ENCODE measurements at regions not wholly inside any gene's neighbourhood (a gene's known extent, or its start where the extent isn't known, plus 50 kb on each side); places are given as distances from the start of the nearest gene placed in this dataset.

DNA sequence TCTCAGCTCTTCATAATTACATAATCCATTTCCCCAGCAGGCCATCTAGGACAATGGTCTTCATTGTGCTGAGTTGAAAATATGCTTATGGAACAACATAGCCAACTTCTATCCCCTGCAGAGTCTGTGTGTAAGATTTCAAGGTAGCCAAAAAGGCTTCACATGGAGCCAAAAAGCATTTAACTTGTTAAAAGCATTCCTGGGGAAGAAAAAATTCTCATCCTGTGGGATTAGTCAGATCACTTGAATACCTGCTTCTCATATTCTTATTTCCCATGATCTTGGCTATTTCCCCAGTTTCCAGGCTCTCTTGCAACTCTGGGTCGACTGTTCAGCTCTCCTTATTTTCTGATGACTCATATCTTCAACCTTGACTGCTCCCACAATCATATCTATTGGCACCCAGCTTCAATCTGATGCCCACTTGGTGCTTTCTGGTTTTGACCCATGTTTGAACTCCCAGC is 178.9 kb downstream of the KLHL28 start:
- Histone ChIP-seq H3K9me3 (replicated peaks; ENCODE audit: control insufficient read depth, insufficient read depth, low read depth, low read length) (no peaks in the 10 kb centered on the region), H3K27ac (ENCODE audit: extremely low read depth, low read depth, low read length) (no peak overlapping the region), H3K79me2 (ENCODE audit: control insufficient read depth, insufficient read depth, low read length) (no peaks in the 10 kb centered on the region), H3K9ac (ENCODE audit: insufficient read depth in 1 of 2, low read depth in 2 of 2, low read length in 2 of 2) (no peak overlapping the region), H3K27me3 (ENCODE audit: control insufficient read depth in 2 of 2, insufficient read depth in 2 of 2, low read length in 2 of 2) (no peaks in the 10 kb centered on the region), H3K4me1 (replicated peaks in 1 of 2; ENCODE audit: control insufficient read depth in 2 of 2, insufficient read depth in 2 of 2, low read length in 2 of 2) (no peaks in the 10 kb centered on the region), H3K36me3 (ENCODE audit: control insufficient read depth, insufficient read depth, low read length) (no peaks in the 10 kb centered on the region), H3K4me3 (no peak overlapping the region), H3K4me2 (ENCODE audit: insufficient read depth, low read length) (no peak overlapping the region), H2AFZ (ENCODE audit: low read depth, low read length) (no peak overlapping the region), H4K20me1 (replicated peaks; ENCODE audit: control insufficient read depth, insufficient read depth, low read length) (no peaks in the 10 kb centered on the region), H3K9me1 (ENCODE audit: control insufficient read depth, insufficient read depth, low read length) (no peaks in the 10 kb centered on the region)
- POLR2A ChIA-PET: no interaction called here
- ATAC-seq (no peak), DNase-seq (ENCODE audit: extremely low read depth in 1 of 4, low spot score in 3 of 4) (no peak), FAIRE-seq (no peak)
- 0% methylated on average over 1 of the region's 1 CpG for WGBS (ENCODE audit: insufficient coverage, low coverage, missing lambda C conversion rate)
- BruUV-seq (replicated peaks): no TSS peak
- intact Hi-C loops (cut with micrococcal nuclease): no loop called here
- in situ Hi-C loops (cut with MboI): no loop called here
- CTCF ChIA-PET (ENCODE audit: low intra/inter-chr PET ratio): no interaction called here
- TF ChIP-seq NFATC3 (IDR thresholded peaks at IDR 0.05) (no peak), SMAD1 (IDR thresholded peaks at IDR 0.05; ENCODE audit: low read depth, low read length, partially characterized antibody) (no peak), ZFPM2 (CRISPR knock-in tag; IDR thresholded peaks at IDR 0.05) (no peak), TAF7 (tag; IDR thresholded peaks at IDR 0.05) (no peak), DACH1 (IDR thresholded peaks at IDR 0.05; ENCODE audit: partially characterized antibody) (no peak), HNRNPH1 (optimal IDR thresholded peaks at IDR 0.05; ENCODE audit: low read depth, low read length) (no peak), CHD1 (IDR thresholded peaks at IDR 0.05; ENCODE audit: low read length) (no peak), SNIP1 (IDR thresholded peaks at IDR 0.05; ENCODE audit: low read depth) (no peak)
- TF ChIP-seq, protein P1, sequence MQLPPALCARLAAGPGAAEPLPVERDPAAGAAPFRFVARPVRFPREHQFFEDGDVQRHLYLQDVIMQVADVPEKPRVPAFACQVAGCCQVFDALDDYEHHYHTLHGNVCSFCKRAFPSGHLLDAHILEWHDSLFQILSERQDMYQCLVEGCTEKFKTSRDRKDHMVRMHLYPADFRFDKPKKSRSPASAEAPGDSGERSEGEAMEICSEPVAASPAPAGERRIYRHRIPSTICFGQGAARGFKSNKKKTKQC (CRISPR knock-in tag; IDR thresholded peaks at IDR 0.05): no peak
- TF ChIP-seq, protein P2, sequence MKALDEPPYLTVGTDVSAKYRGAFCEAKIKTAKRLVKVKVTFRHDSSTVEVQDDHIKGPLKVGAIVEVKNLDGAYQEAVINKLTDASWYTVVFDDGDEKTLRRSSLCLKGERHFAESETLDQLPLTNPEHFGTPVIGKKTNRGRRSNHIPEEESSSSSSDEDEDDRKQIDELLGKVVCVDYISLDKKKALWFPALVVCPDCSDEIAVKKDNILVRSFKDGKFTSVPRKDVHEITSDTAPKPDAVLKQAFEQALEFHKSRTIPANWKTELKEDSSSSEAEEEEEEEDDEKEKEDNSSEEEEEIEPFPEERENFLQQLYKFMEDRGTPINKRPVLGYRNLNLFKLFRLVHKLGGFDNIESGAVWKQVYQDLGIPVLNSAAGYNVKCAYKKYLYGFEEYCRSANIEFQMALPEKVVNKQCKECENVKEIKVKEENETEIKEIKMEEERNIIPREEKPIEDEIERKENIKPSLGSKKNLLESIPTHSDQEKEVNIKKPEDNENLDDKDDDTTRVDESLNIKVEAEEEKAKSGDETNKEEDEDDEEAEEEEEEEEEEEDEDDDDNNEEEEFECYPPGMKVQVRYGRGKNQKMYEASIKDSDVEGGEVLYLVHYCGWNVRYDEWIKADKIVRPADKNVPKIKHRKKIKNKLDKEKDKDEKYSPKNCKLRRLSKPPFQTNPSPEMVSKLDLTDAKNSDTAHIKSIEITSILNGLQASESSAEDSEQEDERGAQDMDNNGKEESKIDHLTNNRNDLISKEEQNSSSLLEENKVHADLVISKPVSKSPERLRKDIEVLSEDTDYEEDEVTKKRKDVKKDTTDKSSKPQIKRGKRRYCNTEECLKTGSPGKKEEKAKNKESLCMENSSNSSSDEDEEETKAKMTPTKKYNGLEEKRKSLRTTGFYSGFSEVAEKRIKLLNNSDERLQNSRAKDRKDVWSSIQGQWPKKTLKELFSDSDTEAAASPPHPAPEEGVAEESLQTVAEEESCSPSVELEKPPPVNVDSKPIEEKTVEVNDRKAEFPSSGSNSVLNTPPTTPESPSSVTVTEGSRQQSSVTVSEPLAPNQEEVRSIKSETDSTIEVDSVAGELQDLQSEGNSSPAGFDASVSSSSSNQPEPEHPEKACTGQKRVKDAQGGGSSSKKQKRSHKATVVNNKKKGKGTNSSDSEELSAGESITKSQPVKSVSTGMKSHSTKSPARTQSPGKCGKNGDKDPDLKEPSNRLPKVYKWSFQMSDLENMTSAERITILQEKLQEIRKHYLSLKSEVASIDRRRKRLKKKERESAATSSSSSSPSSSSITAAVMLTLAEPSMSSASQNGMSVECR (CRISPR knock-in tag; IDR thresholded peaks at IDR 0.05): no peak
- TF ChIP-seq, protein P3, sequence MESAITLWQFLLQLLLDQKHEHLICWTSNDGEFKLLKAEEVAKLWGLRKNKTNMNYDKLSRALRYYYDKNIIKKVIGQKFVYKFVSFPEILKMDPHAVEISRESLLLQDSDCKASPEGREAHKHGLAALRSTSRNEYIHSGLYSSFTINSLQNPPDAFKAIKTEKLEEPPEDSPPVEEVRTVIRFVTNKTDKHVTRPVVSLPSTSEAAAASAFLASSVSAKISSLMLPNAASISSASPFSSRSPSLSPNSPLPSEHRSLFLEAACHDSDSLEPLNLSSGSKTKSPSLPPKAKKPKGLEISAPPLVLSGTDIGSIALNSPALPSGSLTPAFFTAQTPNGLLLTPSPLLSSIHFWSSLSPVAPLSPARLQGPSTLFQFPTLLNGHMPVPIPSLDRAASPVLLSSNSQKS (CRISPR knock-in tag; IDR thresholded peaks at IDR 0.05): no peak
- TF ChIP-seq, protein P4, sequence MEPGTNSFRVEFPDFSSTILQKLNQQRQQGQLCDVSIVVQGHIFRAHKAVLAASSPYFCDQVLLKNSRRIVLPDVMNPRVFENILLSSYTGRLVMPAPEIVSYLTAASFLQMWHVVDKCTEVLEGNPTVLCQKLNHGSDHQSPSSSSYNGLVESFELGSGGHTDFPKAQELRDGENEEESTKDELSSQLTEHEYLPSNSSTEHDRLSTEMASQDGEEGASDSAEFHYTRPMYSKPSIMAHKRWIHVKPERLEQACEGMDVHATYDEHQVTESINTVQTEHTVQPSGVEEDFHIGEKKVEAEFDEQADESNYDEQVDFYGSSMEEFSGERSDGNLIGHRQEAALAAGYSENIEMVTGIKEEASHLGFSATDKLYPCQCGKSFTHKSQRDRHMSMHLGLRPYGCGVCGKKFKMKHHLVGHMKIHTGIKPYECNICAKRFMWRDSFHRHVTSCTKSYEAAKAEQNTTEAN (CRISPR knock-in tag; IDR thresholded peaks at IDR 0.05): no peak
- TF ChIP-seq, protein P5, sequence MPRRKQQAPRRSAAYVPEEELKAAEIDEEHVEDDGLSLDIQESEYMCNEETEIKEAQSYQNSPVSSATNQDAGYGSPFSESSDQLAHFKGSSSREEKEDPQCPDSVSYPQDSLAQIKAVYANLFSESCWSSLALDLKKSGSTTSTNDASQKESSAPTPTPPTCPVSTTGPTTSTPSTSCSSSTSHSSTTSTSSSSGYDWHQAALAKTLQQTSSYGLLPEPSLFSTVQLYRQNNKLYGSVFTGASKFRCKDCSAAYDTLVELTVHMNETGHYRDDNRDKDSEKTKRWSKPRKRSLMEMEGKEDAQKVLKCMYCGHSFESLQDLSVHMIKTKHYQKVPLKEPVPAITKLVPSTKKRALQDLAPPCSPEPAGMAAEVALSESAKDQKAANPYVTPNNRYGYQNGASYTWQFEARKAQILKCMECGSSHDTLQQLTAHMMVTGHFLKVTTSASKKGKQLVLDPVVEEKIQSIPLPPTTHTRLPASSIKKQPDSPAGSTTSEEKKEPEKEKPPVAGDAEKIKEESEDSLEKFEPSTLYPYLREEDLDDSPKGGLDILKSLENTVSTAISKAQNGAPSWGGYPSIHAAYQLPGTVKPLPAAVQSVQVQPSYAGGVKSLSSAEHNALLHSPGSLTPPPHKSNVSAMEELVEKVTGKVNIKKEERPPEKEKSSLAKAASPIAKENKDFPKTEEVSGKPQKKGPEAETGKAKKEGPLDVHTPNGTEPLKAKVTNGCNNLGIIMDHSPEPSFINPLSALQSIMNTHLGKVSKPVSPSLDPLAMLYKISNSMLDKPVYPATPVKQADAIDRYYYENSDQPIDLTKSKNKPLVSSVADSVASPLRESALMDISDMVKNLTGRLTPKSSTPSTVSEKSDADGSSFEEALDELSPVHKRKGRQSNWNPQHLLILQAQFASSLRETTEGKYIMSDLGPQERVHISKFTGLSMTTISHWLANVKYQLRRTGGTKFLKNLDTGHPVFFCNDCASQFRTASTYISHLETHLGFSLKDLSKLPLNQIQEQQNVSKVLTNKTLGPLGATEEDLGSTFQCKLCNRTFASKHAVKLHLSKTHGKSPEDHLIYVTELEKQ (CRISPR knock-in tag; IDR thresholded peaks at IDR 0.05): no peak

All from K562 (cell line).